HepG2 (cell line): ENCODE measurements at regions not wholly inside any gene's neighbourhood (a gene's known extent, or its start where the extent isn't known, plus 50 kb on each side); places are given as distances from the start of the nearest gene placed in this dataset.

ENCODE experiments used
- ATAC-seq: fragments of 200-7000 bp; cut with Tn5 transposase; 3 replicates; pipeline ENCODE4 v1.9.1; 2020; ENCODE audit warnings: mild to moderate bottlenecking, moderate library complexity
- BruUV-seq: library from RNA; stranded (reverse); fragments of 400-500 nt; replicated peaks from 2 replicates; lab custom pipeline; 2021; lab: Mats Ljungman, UMichigan
- CTCF ChIA-PET: fragments of 300-600 bp; formaldehyde crosslinking; extraction: SDS; loops from one replicate; lab custom pipeline; 2021; ENCODE audit warnings: low total read pairs, inconsistent platforms, low intra/inter-chr PET ratio; lab: Yijun Ruan, JAX
- POLR2A ChIA-PET: fragments of 350-600 bp; sonication (Branson Sonifier 250); formaldehyde crosslinking; loops from one replicate; lab custom pipeline; 2020; ENCODE audit warnings: antibody characterized with exemption, inconsistent platforms; lab: Yijun Ruan, JAX
- DNase-seq: peaks from one replicate; pipeline ENCODE4 v3.0.0-alpha.2; 2015; ENCODE audit warnings: low spot score
- FAIRE-seq: peaks from 3 replicates; lab custom pipeline; 2011; peaks lifted over from hg19 to GRCh38; lab: Jason Lieb, UNC
- H2AFZ ChIP-seq: one replicate; pipeline ENCODE4 v1.6.1; 2011; ENCODE audit warnings: low read length, inconsistent platforms
- H3K27ac ChIP-seq: fragments of 300-600 bp; 3 replicates; pipeline ENCODE4 v1.8.0; 2011; ENCODE audit warnings: mixed run types, mild to moderate bottlenecking, mixed read lengths, low read length, inconsistent platforms; ENCODE audit not compliant: insufficient read depth; ENCODE audit errors: extremely low read length
- H3K27me3 ChIP-seq, 2 experiments: fragments of 200-600 bp in 1 of 2; 2 replicates in 1 of 2; 3 replicates in 1 of 2; pipeline versions ENCODE4 v1.6.0 to v1.8.0; 2011; ENCODE audit warnings: low read length in 2 of 2, mild to moderate bottlenecking in 2 of 2, moderate library complexity in 2 of 2, inconsistent platforms in 1 of 2; ENCODE audit not compliant: insufficient read depth in 2 of 2, control insufficient read depth in 1 of 2
- H3K36me3 ChIP-seq, 2 experiments: fragments of 200-600 bp in 1 of 2; replicated peaks in 1 of 2; 2 replicates in 1 of 2; 3 replicates in 1 of 2; pipeline versions ENCODE4 v1.5.1 to v1.8.0; 2011; ENCODE audit warnings: low read length in 2 of 2, inconsistent platforms in 1 of 2; ENCODE audit not compliant: insufficient read depth in 2 of 2, control insufficient read depth in 1 of 2
- H3K4me1 ChIP-seq: 2 replicates; pipeline ENCODE4 v1.5.1; 2012; ENCODE audit warnings: low read length, inconsistent platforms; ENCODE audit not compliant: insufficient read depth
- H3K4me2 ChIP-seq: 2 replicates; pipeline ENCODE4 v1.6.0; 2011; ENCODE audit warnings: low read depth, low read length, inconsistent platforms
- H3K4me3 ChIP-seq, 3 experiments: fragments of 200-600 bp in 1 of 3; sonication (generic), shearing (Covaris generic) in 1 of 3; replicated peaks in 1 of 3; 2 replicates each; pipeline ENCODE4 v1.5.1; 2011 to 2016; ENCODE audit warnings: low read length in 3 of 3, inconsistent platforms in 2 of 3, low read depth in 2 of 3, mild to moderate bottlenecking in 2 of 3, control low read depth in 1 of 3, mixed read lengths in 1 of 3; ENCODE audit not compliant: insufficient read depth in 1 of 3
- H3K79me2 ChIP-seq: one replicate; pipeline ENCODE4 v1.6.1; 2011; ENCODE audit warnings: low read length, inconsistent platforms; ENCODE audit not compliant: insufficient read depth
- H3K9ac ChIP-seq: 2 replicates; pipeline ENCODE4 v1.6.0; 2011; ENCODE audit warnings: mild to moderate bottlenecking, low read depth, low read length, inconsistent platforms; ENCODE audit not compliant: insufficient read depth
- H3K9me3 ChIP-seq: 2 replicates; pipeline ENCODE4 v1.5.1; 2012; ENCODE audit warnings: mild to moderate bottlenecking, low read length
- H4K20me1 ChIP-seq: 2 replicates; pipeline ENCODE4 v1.6.0; 2011; ENCODE audit warnings: inconsistent platforms, mild to moderate bottlenecking, low read length, moderate library complexity; ENCODE audit not compliant: insufficient read depth
- HDAC6 ChIP-seq: fragments of 200-600 bp; sonication (generic); IDR thresholded peaks from 2 replicates; pipeline ENCODE4 v1.7.0; 2017; ENCODE audit warnings: mild to moderate bottlenecking, antibody characterized with exemption, low read length, low read depth
- HNF4G ChIP-seq, 2 experiments: sonication (generic) in 1 of 2; formaldehyde crosslinking in 1 of 2; IDR thresholded peaks; 2 replicates each; pipeline versions ENCODE4 v1.4.0 to v1.6.1; 2011 to 2020; ENCODE audit warnings: borderline replicate concordance in 2 of 2, low read depth in 2 of 2, mild to moderate bottlenecking in 2 of 2, low read length in 1 of 2, missing genetic modification reagents in 1 of 2, moderate library complexity in 1 of 2
- KMT2A ChIP-seq: sonication (generic); formaldehyde crosslinking; IDR thresholded peaks from 2 replicates; pipeline ENCODE4 v1.4.0; 2020; ENCODE audit warnings: missing genetic modification reagents
- PCBP2 ChIP-seq: fragments of 200-400 bp; formaldehyde crosslinking; optimal IDR thresholded peaks from 2 replicates; pipeline ENCODE3; 2018; ENCODE audit warnings: low read length, low read depth; ENCODE audit not compliant: poor library complexity, severe bottlenecking
- ZNF367 ChIP-seq: sonication (generic); formaldehyde crosslinking; IDR thresholded peaks from 2 replicates; pipeline ENCODE4 v1.4.0; 2020; ENCODE audit warnings: missing genetic modification reagents, borderline replicate concordance
- ZSCAN5A ChIP-seq: sonication (generic); formaldehyde crosslinking; IDR thresholded peaks from 2 replicates; pipeline ENCODE4 v1.8.0; 2022; ENCODE audit warnings: mild to moderate bottlenecking, missing genetic modification reagents, borderline replicate concordance
- WGBS: methylation state at CpG from one replicate; pipeline ENCODE4 v1.1.6; 2017; ENCODE audit warnings: low lambda C conversion rate; 5-methylcytosine and 5-hydroxymethylcytosine counted together
- in situ Hi-C: cut with HindIII; loops from 2 replicates; pipeline ENCODE4 v1.10.0; 2017; ENCODE audit warnings: low pct_unique_long_range_greater_than_20kb; ENCODE audit not compliant: extremely low pct_ligation_motif_present
- intact Hi-C: fragments of 100-400 bp; cut with micrococcal nuclease; formaldehyde crosslinking; loops from one replicate; pipeline ENCODE4 v1.10.0; 2022; ENCODE audit not compliant: unreplicated experiment

GRCh38 chr1:23638188-23638619 is 53.4 kb upstream of the RPL11 start:
- Histone ChIP-seq H3K9ac (no peak overlapping the region), H3K4me1 (peaks cover 27% of the 10 kb centered on the region)
- CTCF ChIA-PET: interaction anchor here (1.6 to 5.4 kb wide), 2 partner anchors 92 to 99 kb away, joined by 3 to 137 read pairs; no protein-coding TSS in a partner anchor

More at GRCh38 chr1:23638188-23638619, 53.4 kb upstream of the RPL11 start:
- no peak for TF ChIP-seq HNF4G (IDR thresholded peaks at IDR 0.05; ENCODE audit: borderline replicate concordance, low read depth, low read length)
- 0 out of 2 replicates have a peak, but pooled peaks have one; percentile 2 for TF ChIP-seq HNF4G (CRISPR knock-in tag; IDR thresholded peaks at IDR 0.05; ENCODE audit: borderline replicate concordance, low read depth)
- TF ChIP-seq ZNF367: no peak
- TF ChIP-seq KMT2A (CRISPR knock-in tag): 0 out of 2 replicates have a peak, but pooled peaks have one; percentile 15
- no peak for TF ChIP-seq PCBP2
- no peak for TF ChIP-seq HDAC6
- no peak for TF ChIP-seq ZSCAN5A (CRISPR knock-in tag)
- FAIRE-seq (no peak), DNase-seq (no peak), ATAC-seq (peak; percentile 53)
- Histone ChIP-seq H3K79me2 (no peaks in the 10 kb centered on the region), H3K27me3 (peaks cover 4 to 21% of the 10 kb centered on the region in 2 experiments; a peak in 4 of 5 replicates), H3K9me3 (no peaks in the 10 kb centered on the region), H4K20me1 (no peaks in the 10 kb centered on the region), H3K4me3 (peak overlapping the region in 1 of 3 experiments; percentile 6; a peak in 1 of 6 replicates), H2AFZ (no peak overlapping the region), H3K4me2 (peak overlapping the region; percentile 70; the same call in 1 of the 2 replicates), H3K36me3 (no peaks in the 10 kb centered on the region), H3K27ac (no peak overlapping the region)
- 12% methylated on average over 4 of the region's 4 CpGs for WGBS
- POLR2A ChIA-PET: interaction anchor here (1.8 kb wide), 1 partner anchor 93 kb away, joined by 4 read pairs; no protein-coding TSS in a partner anchor
- intact Hi-C loops: loop anchor here (5.0 kb wide), 2 partner anchors 141 to 156 kb away; partner anchors contain the start of gene ASAP3
- in situ Hi-C loops: loop anchor here (5.0 kb wide), 1 partner anchor 91 kb away; no protein-coding TSS in a partner anchor
- no TSS peak for BruUV-seq
